ENCODE measurements at regions not wholly inside any gene's neighbourhood (a gene's known extent, or its start where the extent isn't known, plus 50 kb on each side); places are given as distances from the start of the nearest gene placed in this dataset.

- TF ChIP-seq POLR2AphosphoS5 (IDR thresholded peaks at IDR 0.05; ENCODE audit: borderline replicate concordance, low read depth, low read length) (no peak), EZH2 (IDR thresholded peaks at IDR 0.05) (no peak), FOXP2 (optimal IDR thresholded peaks at IDR 0.05; ENCODE audit: control extremely low read depth, extremely low read length, insufficient read depth) (no peak)
These were observed 75.5 kb upstream of the DCD start for GRCh38 chr12:54723379-54724256.

Data from SK-N-MC (cell line).